ENCODE measurements at regions not wholly inside any gene's neighbourhood (a gene's known extent, or its start where the extent isn't known, plus 50 kb on each side); places are given as distances from the start of the nearest gene placed in this dataset.

GRCh38 chr6:21384216-21384615 lies 209.3 kb upstream of the SOX4 start:
- no peak for TF ChIP-seq CTCF (IDR thresholded peaks at IDR 0.05; ENCODE audit: insufficient read depth, low read length)
- TF ChIP-seq GABPA (IDR thresholded peaks at IDR 0.05; ENCODE audit: low read depth), result no peak
- no peak for TF ChIP-seq POLR2AphosphoS5 (IDR thresholded peaks at IDR 0.05; ENCODE audit: low read depth)
- TF ChIP-seq, protein P1, sequence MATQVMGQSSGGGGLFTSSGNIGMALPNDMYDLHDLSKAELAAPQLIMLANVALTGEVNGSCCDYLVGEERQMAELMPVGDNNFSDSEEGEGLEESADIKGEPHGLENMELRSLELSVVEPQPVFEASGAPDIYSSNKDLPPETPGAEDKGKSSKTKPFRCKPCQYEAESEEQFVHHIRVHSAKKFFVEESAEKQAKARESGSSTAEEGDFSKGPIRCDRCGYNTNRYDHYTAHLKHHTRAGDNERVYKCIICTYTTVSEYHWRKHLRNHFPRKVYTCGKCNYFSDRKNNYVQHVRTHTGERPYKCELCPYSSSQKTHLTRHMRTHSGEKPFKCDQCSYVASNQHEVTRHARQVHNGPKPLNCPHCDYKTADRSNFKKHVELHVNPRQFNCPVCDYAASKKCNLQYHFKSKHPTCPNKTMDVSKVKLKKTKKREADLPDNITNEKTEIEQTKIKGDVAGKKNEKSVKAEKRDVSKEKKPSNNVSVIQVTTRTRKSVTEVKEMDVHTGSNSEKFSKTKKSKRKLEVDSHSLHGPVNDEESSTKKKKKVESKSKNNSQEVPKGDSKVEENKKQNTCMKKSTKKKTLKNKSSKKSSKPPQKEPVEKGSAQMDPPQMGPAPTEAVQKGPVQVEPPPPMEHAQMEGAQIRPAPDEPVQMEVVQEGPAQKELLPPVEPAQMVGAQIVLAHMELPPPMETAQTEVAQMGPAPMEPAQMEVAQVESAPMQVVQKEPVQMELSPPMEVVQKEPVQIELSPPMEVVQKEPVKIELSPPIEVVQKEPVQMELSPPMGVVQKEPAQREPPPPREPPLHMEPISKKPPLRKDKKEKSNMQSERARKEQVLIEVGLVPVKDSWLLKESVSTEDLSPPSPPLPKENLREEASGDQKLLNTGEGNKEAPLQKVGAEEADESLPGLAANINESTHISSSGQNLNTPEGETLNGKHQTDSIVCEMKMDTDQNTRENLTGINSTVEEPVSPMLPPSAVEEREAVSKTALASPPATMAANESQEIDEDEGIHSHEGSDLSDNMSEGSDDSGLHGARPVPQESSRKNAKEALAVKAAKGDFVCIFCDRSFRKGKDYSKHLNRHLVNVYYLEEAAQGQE (IDR thresholded peaks at IDR 0.05; ENCODE audit: insufficient replicate concordance, low read depth), result no peak
- no peak for TF ChIP-seq SPI1 (IDR thresholded peaks at IDR 0.05; ENCODE audit: borderline replicate concordance, low read depth)

Data from HL-60 (cell line).